Pancreas (tissue), 10 donors: ENCODE measurements at regions not wholly inside any gene's neighbourhood (a gene's known extent, or its start where the extent isn't known, plus 50 kb on each side); places are given as distances from the start of the nearest gene placed in this dataset.

Experiments used
- ATAC-seq, 4 donors: fragments of 200-7000 bp; cut with Tn5 transposase; one replicate each; pipeline versions ENCODE4 v1.8.0 to v1.9.1; 2020; ENCODE audit warnings: mild to moderate bottlenecking in 4 of 4, moderate library complexity in 4 of 4
- DNase-seq, 6 donors: peaks; one replicate each; pipeline ENCODE4 v3.0.0-alpha.2; 2020
- FAIRE-seq: peaks from 2 replicates; lab custom pipeline; 2012; peaks lifted over from hg19 to GRCh38; lab: Jason Lieb, UNC
- H3K27ac ChIP-seq, 4 donors: fragments of 200-600 bp; sonication (generic); 1 replicate in 3 of 4; 2 replicates in 1 of 4; pipeline versions ENCODE4 v1.5.0 to v1.8.0; 2020
- H3K27me3 ChIP-seq, 4 donors: fragments of 200-600 bp; one replicate each; pipeline ENCODE4 v1.8.0; 2021
- H3K36me3 ChIP-seq, 3 donors: fragments of 200-600 bp; sonication (generic) in 1 of 3; one replicate each; pipeline versions ENCODE4 v1.5.0 to v1.8.0; 2020 to 2021
- H3K4me1 ChIP-seq, 3 donors: fragments of 200-600 bp; one replicate each; pipeline ENCODE4 v1.8.0; 2021
- H3K4me3 ChIP-seq, 4 donors: fragments of 200-600 bp; sonication (generic) in 2 of 4; one replicate each; pipeline versions ENCODE4 v1.5.0 to v1.8.0; 2020 to 2021
- H3K9me3 ChIP-seq, 4 donors: fragments of 200-600 bp; one replicate each; pipeline ENCODE4 v1.8.0; 2021
- WGBS, 2 donors: extraction: QIAGEN DNeasy Blood & Tissue Kit; methylation state at CpG; one replicate each; pipeline ENCODE4 v1.1.7; 2013; 5-methylcytosine and 5-hydroxymethylcytosine counted together
- intact Hi-C, 3 donors: fragments of 100-400 bp; cut with DNase I; formaldehyde crosslinking; loops; one replicate each; pipeline versions ENCODE4 v1.11.1 to v1.14.2; 2022
- TF ChIP-seq, protein P1 (sequence below), 4 donors: fragments of 200-600 bp; sonication (generic) in 3 of 4; IDR thresholded peaks; one replicate each; pipeline versions ENCODE4 v1.5.0 to v1.8.0; 2021; ENCODE audit warnings: antibody characterized with exemption in 4 of 4
- donor health status: healthy with polysubstance abuse.
- donor health status: DM: no; HTN: no; CAD: no; lungs with moderate emphysema.
- donor health status: DM: no; HTN: no; CAD: no.
- donor health status: control.
- donor health status: control.
- donor health status: Bipolar disorder and iron deficiency.
- donor health status: DM: yes; HTN: yes; CAD: no.
- donor health status: DM: no; HTN: no; CAD: no.
- donor health status: DM: no; HTN: no; CAD: no.
- donor health status: DM: yes; HTN: yes; CAD: no.

DNA sequence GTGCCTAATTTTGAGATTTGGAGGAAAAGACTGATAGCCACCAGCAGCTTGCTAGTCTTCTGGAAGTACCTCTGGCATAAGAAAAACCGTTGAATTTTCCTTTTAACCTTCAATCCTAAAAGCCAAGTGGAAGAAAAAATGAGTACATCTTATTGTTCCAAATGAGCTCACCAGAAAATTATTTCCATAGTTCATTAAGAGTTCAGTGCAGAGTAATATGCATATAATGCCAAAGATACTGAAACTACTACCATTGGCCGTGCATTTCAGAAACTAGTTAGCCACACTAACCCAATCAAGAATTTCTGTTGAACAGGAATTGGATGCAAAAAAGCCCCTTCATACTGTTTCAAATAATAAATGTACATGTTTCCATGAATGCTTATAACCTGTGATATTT is 607.9 kb downstream of the KCTD16 start:
- H3K4me3 ChIP-seq: no peak overlapping the region
- H3K36me3 ChIP-seq: no peaks in the 10 kb centered on the region
- FAIRE-seq (no peak), ATAC-seq (no peak), DNase-seq (no peak)
- TF ChIP-seq, protein P1, sequence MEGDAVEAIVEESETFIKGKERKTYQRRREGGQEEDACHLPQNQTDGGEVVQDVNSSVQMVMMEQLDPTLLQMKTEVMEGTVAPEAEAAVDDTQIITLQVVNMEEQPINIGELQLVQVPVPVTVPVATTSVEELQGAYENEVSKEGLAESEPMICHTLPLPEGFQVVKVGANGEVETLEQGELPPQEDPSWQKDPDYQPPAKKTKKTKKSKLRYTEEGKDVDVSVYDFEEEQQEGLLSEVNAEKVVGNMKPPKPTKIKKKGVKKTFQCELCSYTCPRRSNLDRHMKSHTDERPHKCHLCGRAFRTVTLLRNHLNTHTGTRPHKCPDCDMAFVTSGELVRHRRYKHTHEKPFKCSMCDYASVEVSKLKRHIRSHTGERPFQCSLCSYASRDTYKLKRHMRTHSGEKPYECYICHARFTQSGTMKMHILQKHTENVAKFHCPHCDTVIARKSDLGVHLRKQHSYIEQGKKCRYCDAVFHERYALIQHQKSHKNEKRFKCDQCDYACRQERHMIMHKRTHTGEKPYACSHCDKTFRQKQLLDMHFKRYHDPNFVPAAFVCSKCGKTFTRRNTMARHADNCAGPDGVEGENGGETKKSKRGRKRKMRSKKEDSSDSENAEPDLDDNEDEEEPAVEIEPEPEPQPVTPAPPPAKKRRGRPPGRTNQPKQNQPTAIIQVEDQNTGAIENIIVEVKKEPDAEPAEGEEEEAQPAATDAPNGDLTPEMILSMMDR (IDR thresholded peaks at IDR 0.05): no peak
- no peaks in the 10 kb centered on the region for H3K9me3 ChIP-seq
- intact Hi-C loops: no loop called here
- WGBS, 2 donors: 84 to 85% methylated on average over 2 of the region's 2 CpGs
- no peaks in the 10 kb centered on the region for H3K4me1 ChIP-seq
- no peak overlapping the region for H3K27ac ChIP-seq
- H3K27me3 ChIP-seq: no peaks in the 10 kb centered on the region

DNA sequence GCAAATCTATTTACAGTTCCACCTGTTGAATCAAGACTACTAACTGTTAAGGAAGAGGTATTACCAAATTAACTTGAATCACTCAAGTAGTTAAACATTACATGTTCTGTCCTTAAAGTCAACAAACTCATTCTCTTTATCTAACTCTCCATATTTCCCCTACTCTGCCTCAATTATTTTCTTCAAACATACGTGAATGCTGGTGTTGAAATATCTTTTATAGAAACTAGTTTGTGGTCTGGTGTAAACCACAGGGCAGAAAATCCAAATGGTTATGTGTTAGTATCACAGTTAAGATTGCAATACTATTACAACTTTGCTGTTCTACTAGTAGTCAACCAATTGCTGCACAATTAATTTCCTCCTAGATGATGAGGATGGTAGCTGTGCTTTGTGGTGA is 603.5 kb downstream of the KCTD16 start:
- ATAC-seq: no peak
- no peak for DNase-seq
- no peaks in the 10 kb centered on the region for H3K27me3 ChIP-seq
- H3K36me3 ChIP-seq: no peaks in the 10 kb centered on the region
- TF ChIP-seq, protein P1 (IDR thresholded peaks at IDR 0.05): no peak
- WGBS, 2 donors: 31 to 32% methylated on average over 1 of the region's 1 CpG
- H3K4me1 ChIP-seq: no peaks in the 10 kb centered on the region
- H3K9me3 ChIP-seq: no peaks in the 10 kb centered on the region
- no peak overlapping the region for H3K27ac ChIP-seq
- no peak overlapping the region for H3K4me3 ChIP-seq
- FAIRE-seq: no peak
- intact Hi-C loops: no loop called here

DNA sequence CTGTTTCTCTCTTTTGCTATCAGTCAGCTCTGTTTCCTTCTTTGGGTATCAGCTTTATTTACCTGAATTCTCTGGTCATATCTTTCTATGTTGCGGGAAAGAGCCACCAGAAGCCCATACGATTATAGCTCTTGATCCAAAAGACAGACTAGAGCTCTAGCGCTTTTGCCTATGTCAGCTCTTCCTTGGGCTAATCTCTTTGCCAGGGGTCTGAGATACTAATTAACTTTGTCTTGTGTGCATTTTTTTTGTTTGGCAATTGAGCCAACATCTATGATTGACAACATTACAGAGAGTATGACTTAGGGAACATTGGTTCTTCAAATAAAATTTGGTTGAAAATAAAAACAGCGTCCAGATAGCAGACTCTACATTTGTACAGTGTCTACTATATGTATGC is 603.0 kb downstream of the KCTD16 start:
- TF ChIP-seq, protein P1 (IDR thresholded peaks at IDR 0.05): no peak
- Histone ChIP-seq H3K9me3 (no peaks in the 10 kb centered on the region), H3K4me1 (no peaks in the 10 kb centered on the region), H3K27ac (no peak overlapping the region), H3K27me3 (no peaks in the 10 kb centered on the region), H3K4me3 (no peak overlapping the region), H3K36me3 (no peaks in the 10 kb centered on the region)
- ATAC-seq: no peak
- intact Hi-C loops: no loop called here
- no peak for FAIRE-seq
- DNase-seq: no peak
- 71 to 78% methylated on average over 4 of the region's 4 CpGs for WGBS, 2 donors

DNA sequence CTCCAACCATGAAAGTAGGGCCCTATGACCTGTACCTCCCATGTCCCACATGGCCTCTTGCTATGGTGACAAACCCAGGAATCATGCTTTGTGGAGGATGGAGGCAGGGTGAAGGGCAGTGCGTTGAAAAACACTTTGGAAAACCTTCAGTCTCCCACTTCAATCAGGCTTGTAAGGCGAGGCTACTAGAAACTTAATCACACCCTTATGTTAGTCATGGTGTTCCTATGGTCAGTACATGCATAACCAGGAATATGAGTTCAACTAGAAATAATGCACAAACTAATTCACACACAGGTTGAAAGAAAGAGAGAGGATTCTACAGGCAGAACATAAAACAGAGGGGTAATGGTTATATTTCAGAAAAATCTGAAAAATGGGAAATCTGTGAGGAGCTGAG is 601.1 kb downstream of the KCTD16 start:
- TF ChIP-seq, protein P1 (IDR thresholded peaks at IDR 0.05): no peak
- Histone ChIP-seq H3K36me3 (no peaks in the 10 kb centered on the region), H3K9me3 (no peaks in the 10 kb centered on the region), H3K4me3 (no peak overlapping the region), H3K27ac (no peak overlapping the region), H3K4me1 (no peaks in the 10 kb centered on the region), H3K27me3 (no peaks in the 10 kb centered on the region)
- DNase-seq (no peak), FAIRE-seq (no peak), ATAC-seq (no peak)
- intact Hi-C loops: no loop called here
- WGBS, 2 donors: 89 to 96% methylated on average over 2 of the region's 2 CpGs

DNA sequence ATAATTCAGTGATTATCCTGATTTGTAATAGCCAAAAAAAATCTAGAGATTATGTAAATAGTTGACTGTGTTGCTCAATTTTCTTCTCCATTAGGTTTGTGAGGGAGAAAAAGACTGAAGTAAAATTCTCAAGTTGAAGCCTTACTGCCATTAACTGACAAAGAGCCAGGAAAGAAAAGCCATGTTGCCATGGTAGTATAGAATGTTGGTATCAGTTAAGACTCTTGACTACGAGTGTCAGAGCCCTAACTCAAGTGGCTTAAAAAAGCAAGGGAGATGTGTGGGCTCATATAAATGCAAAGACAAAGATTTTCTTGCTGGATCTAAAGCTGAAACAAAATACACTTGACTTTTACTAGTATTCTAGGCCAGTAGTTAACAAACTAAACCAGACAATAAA is 571.7 kb downstream of the KCTD16 start:
- Histone ChIP-seq H3K27me3 (no peaks in the 10 kb centered on the region), H3K36me3 (no peaks in the 10 kb centered on the region), H3K9me3 (no peaks in the 10 kb centered on the region), H3K4me1 (no peaks in the 10 kb centered on the region), H3K4me3 (no peak overlapping the region), H3K27ac (no peak overlapping the region)
- no peak for ATAC-seq
- DNase-seq: no peak
- TF ChIP-seq, protein P1 (IDR thresholded peaks at IDR 0.05): no peak
- no peak for FAIRE-seq
- WGBS, 2 donors: 68 to 74% methylated on average over 1 of the region's 1 CpG
- intact Hi-C loops: no loop called here
